Activated CD4-positive, CD25-positive, alpha-beta regulatory T cell treated with anti-CD3 and anti-CD28 coated beads, Interleukin-2, amount 50 U/mL, for 72 hours (primary cell): ENCODE measurements at regions not wholly inside any gene's neighbourhood (a gene's known extent, or its start where the extent isn't known, plus 50 kb on each side); places are given as distances from the start of the nearest gene placed in this dataset.

Experiments
- DNase-seq: peaks from one replicate; pipeline ENCODE4 v3.0.0; 2021

DNA sequence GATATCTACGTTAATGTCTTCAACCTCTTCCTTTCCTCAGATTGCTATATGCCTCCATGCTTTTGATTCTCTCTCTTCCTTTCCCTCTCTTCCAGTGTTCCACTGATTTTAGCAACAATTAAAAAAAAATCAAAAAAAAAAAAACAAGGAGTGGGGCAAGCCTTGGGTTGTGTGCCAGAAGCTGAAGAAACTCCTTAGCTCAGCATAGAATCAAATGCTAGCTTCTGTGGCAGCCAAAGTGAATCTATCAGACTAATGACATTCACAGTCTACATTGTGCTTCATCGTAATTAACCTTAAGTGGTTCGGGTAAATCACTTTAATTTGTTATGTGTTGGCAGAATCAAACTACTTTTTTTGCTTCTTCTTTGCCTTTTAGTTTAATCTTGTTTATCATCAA lies 237.3 kb downstream of the TMEM167A start:
- DNase-seq = no peak

- no peak for DNase-seq
Observed at GRCh38 chr5:82835488-82835887, 241.7 kb downstream of the TMEM167A start.

DNA sequence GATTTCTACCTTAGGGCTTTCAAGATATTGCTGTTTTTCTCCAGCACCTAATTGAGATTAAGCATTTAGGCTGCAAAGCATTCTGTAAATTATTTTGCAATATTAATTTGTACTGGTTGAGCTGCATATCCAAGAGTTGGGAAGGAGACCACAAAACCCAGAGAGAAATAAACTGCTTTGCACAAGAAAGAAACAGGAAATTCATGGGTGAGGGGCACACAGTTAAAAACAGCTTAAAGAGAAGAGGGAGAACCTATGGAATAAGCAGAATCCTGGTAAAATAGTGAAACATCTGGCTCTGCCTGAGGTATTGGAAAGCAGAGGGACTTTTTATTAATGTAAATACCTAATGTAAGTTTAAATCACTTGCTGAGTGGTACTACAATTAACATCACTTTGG lies 243.0 kb downstream of the TMEM167A start:
- DNase-seq = no peak

GRCh38 chr5:82833277-82833676 lies 243.9 kb downstream of the TMEM167A start:
- DNase-seq = no peak

- no peak for DNase-seq
Observed at GRCh38 chr5:82832445-82832844, 244.7 kb downstream of the TMEM167A start.

GRCh38 chr5:82828211-82828610 lies 249.0 kb downstream of the TMEM167A start:
- DNase-seq = no peak

DNA sequence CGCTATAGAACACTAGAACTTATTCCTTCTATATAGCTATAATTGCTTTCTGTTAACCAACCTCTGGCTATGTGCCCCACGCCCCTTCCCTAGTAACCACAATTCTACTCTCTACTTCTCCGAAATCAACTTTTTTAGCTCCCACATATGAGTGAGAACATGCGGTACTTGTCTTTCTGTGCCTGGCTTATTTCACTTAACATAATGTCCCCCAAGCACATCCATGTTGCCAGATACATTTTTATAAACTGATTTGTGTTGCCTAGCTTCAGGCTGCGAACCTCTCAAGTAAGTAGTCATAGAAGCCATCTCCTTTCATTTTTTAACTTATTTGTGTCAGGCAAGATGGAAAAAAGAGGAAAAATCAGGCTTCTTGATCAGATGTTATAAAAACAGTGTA lies 249.5 kb downstream of the TMEM167A start:
- no peak for DNase-seq

DNA sequence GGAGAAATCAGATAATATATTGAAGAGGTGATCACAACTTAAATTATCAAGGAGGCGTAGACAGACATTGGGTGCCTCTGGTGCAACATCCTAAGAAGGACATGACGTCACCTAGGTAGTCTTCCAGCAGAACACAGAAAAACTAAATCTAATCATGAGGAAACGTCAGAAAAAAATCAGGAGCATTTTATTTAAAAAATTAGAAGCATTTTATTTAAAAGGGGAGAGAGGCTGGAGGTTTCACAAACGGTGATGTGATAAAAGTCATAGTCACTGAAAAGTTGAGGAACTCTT lies 254.6 kb downstream of the TMEM167A start:
- no peak for DNase-seq

DNA sequence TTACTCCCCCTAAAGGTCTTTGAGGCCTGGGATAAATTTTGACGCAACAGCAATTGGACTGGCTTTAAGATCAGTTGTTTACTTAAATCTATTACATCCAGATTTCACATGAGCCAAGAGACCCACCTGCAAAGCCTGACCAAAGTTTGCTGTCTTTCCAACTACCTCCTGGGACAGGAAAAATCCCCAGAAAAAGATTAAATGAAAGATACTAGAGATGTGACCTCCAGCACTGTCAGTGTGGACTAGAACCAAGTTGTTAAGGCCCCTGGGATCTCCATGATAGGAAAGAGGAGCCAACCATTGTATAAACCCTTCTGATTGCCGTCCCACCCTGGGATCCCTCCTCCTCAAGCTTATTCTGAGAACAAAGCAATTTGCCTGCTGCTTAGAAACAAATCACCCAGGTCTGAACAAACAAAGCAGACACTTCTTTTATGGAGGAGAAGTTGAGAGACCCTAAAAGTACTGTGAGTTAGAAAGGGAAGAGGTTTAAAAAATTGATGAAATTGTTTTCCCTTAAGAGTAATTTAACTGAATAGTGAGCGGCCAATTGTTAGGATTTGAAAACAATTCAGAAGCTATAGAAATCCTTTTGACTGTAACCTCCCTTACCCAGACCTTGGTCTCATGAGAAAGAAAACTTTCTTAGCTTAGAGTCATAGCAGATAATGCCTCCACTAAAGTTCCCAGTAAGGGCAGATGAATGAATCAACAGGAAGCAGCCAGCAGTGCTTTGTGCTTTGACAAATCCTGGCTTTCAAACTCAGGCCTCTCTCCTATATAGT lies 255.2 kb downstream of the TMEM167A start:
- DNase-seq = no peak

GRCh38 chr5:82820961-82821845 lies 256.0 kb downstream of the TMEM167A start:
- DNase-seq = no peak

DNA sequence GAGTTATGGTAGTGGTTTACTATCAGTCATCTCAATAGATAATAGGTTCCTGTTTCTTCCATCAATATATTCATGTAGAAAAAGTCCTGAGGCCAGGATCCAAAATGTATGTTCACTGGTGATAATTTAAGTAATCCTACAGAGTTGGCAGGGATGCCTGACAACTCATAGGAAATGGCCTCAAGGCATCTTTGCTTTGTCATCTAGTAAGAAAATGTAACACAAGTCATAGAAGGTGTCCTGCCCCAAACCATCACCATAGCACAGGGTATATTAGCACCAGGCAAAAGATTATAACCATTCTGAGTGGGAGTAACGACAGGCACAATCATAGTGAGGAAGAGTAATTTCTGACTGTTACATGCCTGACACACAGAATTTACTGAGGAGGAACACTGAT lies 257.0 kb downstream of the TMEM167A start:
- DNase-seq = no peak

GRCh38 chr5:82817897-82818676 lies 259.1 kb downstream of the TMEM167A start:
- no peak for DNase-seq

DNA sequence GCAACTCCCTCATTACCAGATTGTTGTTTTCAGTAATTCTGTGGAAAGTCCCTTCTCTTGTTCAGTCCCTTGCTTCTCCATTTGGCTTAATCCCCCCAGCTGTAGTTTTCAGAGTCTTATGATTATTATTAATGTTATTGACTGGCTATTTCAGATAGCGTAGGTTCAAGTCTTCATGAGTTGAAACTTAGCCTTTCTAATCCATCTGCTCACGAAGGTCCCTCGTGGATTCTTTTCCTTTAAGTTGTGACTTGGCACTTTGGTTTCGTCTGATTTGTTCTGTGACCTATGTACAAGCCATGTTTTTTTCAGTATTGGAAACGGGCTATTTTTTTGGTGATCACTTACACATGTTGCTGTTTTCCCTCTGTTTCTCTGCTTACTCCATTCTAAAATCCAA lies 260.3 kb downstream of the TMEM167A start:
- DNase-seq = no peak

- DNase-seq = no peak
Observed at GRCh38 chr5:82815871-82816270, 261.3 kb downstream of the TMEM167A start.

GRCh38 chr5:82813861-82814260 lies 263.3 kb downstream of the TMEM167A start:
- DNase-seq = no peak

DNA sequence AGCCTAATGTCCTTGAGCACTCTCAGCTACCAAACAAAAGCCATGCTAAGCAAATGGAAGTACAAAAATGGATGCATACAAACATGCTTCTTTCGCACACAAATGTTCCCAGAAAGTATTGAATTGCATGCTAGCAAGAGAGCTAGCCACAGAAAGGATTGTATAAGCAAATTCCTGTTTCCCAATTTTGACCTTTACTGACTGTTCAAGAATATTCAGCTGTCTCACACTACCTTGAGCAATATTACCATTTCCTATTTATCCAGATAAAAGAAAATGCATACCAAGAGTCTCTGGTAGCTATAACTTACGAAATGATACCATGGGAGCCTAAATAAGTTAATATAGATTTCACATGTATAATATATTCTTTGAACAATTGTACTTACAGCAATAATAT lies 264.6 kb downstream of the TMEM167A start:
- no peak for DNase-seq

GRCh38 chr5:82811490-82811889 lies 265.7 kb downstream of the TMEM167A start:
- no peak for DNase-seq

- DNase-seq = no peak
Observed at GRCh38 chr5:82809420-82810143, 267.6 kb downstream of the TMEM167A start.

- DNase-seq = no peak
Observed at GRCh38 chr5:82808960-82809359, 268.2 kb downstream of the TMEM167A start.

GRCh38 chr5:82807021-82807420 lies 270.2 kb downstream of the TMEM167A start:
- no peak for DNase-seq

DNA sequence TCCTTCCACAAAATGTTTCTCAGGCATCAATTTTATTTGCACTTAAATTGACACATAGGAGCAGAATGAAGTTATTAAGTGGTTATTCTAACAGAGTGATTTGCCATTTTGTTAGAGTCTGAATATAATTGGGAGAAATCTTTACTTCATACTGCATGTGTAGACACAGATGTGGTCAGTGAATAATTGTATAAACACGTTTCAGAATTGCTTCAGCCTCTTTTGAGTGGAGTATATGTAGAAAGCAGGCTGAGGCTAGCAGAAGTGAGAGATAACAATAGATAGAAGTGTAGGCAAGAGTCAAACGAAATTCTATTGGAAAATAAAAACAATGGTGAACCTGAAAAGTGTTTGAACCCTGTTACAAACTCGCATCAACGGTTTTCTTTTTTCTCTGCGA lies 270.7 kb downstream of the TMEM167A start:
- no peak for DNase-seq

DNA sequence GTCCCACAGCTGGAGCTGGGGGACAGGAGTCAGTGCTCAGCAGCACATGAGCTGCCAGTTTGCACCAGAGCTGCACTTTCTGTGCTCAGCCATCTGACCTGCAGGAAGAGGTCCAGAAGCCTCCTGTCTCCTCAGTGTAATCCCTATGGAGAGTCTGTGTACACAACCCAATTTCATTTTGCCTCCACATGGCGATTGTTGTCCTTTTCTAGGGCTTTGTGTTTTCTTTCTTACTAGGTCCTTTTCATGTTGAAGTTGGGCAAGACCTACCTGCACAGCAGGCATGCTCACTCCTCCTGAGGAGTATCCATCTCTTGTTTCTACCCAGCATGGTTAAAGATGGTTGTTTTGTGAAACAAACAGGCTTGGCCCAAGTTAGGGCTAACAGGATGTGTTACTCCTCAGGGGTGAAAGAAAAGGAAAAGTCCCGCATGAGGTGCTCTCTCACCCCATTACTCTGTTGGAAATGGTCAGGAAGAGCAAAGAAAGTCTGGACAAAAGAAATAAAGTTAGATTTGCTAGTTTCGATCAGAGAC lies 273.0 kb downstream of the TMEM167A start:
- no peak for DNase-seq

- DNase-seq = no peak
Observed at GRCh38 chr5:82802954-82803353, 274.2 kb downstream of the TMEM167A start.
